MM.1S (cell line): ENCODE measurements at regions not wholly inside any gene's neighbourhood (a gene's known extent, or its start where the extent isn't known, plus 50 kb on each side); places are given as distances from the start of the nearest gene placed in this dataset.

Source experiments
- EZH2 ChIP-seq: fragments of 300-600 bp; sonication (generic); optimal IDR thresholded peaks from 2 replicates; pipeline ENCODE3; 2017; ENCODE audit warnings: low read depth, mild to moderate bottlenecking, antibody characterized with exemption, low read length, mixed read lengths
- TF ChIP-seq, protein P1 (sequence below): fragments of 300-600 bp; sonication (generic); IDR thresholded peaks from 2 replicates; pipeline ENCODE4 v1.5.1; 2016; ENCODE audit warnings: antibody characterized with exemption, low read length, mixed read lengths

DNA sequence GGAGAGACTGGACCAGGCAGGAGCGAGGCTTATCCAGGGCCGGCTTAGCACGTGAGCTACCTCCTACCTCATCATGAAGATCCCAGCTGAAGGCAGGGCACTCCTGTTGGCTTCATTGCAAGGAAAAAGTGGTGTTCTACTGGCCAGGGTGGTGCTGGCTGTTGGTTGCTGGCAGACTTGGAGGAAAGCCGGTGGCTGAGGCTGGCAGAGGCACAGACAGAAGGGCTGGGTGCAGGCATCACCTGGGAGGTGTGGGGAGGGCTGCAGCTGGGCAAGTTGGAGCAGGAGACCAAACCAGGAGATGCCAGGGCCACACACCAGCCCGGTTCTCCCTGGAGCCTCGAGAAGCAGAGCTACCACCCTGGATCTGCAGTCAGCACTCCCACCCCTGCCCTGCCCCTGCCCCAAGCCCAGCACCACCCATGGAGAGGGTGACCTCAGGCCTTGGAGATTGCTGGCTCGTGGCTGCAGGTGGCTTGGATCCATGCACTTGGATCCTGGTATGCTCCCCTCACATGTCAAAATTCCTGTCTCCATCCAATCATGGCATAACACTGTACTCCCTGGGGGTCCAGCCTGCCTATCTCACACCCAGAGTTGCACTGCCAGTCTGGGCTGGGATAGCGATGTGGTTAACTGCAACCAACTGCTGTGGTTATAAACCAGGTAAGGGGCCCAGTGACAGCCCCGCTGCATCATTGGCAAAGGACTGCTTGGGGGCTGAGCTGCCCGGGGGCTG lies 49.7 kb downstream of the GLI2 start:
- TF ChIP-seq EZH2, result no peak
- TF ChIP-seq, protein P1, sequence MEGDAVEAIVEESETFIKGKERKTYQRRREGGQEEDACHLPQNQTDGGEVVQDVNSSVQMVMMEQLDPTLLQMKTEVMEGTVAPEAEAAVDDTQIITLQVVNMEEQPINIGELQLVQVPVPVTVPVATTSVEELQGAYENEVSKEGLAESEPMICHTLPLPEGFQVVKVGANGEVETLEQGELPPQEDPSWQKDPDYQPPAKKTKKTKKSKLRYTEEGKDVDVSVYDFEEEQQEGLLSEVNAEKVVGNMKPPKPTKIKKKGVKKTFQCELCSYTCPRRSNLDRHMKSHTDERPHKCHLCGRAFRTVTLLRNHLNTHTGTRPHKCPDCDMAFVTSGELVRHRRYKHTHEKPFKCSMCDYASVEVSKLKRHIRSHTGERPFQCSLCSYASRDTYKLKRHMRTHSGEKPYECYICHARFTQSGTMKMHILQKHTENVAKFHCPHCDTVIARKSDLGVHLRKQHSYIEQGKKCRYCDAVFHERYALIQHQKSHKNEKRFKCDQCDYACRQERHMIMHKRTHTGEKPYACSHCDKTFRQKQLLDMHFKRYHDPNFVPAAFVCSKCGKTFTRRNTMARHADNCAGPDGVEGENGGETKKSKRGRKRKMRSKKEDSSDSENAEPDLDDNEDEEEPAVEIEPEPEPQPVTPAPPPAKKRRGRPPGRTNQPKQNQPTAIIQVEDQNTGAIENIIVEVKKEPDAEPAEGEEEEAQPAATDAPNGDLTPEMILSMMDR, result no peak
